A673 (cell line): ENCODE measurements at regions not wholly inside any gene's neighbourhood (a gene's known extent, or its start where the extent isn't known, plus 50 kb on each side); places are given as distances from the start of the nearest gene placed in this dataset.

Experiments used
- BruUV-seq: library from RNA; stranded (reverse); fragments of 400-500 nt; replicated peaks from 2 replicates; lab custom pipeline; 2021; lab: Mats Ljungman, UMichigan
- CTCF ChIA-PET: fragments of 300-600 bp; sonication (Branson Sonifier 250); formaldehyde crosslinking; loops from one replicate; lab custom pipeline; 2022; ENCODE audit warnings: antibody characterized with exemption; lab: Charles Lee
- POLR2A ChIA-PET: fragments of 300-600 bp; sonication (Branson Sonifier 250); formaldehyde crosslinking; loops from one replicate; lab custom pipeline; 2022; ENCODE audit warnings: antibody characterized with exemption; ENCODE audit not compliant: low non-redundant PET; lab: Charles Lee
- DNase-seq: peaks from one replicate; pipeline ENCODE4 v3.0.0-alpha.2; 2015; ENCODE audit warnings: low spot score
- H3K27ac ChIP-seq: fragments of 200-600 bp; sonication (generic); 2 replicates; pipeline ENCODE4 v1.5.1; 2016; ENCODE audit warnings: mixed run types, low read depth, mild to moderate bottlenecking, mixed read lengths, antibody characterized with exemption, low read length; ENCODE audit not compliant: poor library complexity, severe bottlenecking
- H3K27me3 ChIP-seq: fragments of 200-600 bp; sonication (generic); replicated peaks from 2 replicates; pipeline ENCODE4 v1.6.1; 2017; ENCODE audit warnings: mixed run types, low read depth, mild to moderate bottlenecking, mixed read lengths, antibody characterized with exemption, low read length; ENCODE audit not compliant: insufficient read depth, poor library complexity
- H3K36me3 ChIP-seq: fragments of 200-600 bp; sonication (generic); 2 replicates; pipeline ENCODE4 v1.6.1; 2016; ENCODE audit warnings: mixed run types, mild to moderate bottlenecking, mixed read lengths, antibody characterized with exemption, low read length; ENCODE audit not compliant: insufficient read depth, poor library complexity, severe bottlenecking
- H3K4me1 ChIP-seq: fragments of 200-600 bp; sonication (generic); 2 replicates; pipeline ENCODE4 v1.6.1; 2017; ENCODE audit warnings: mixed run types, mild to moderate bottlenecking, mixed read lengths, antibody characterized with exemption, low read length; ENCODE audit not compliant: insufficient read depth, poor library complexity, severe bottlenecking
- H3K4me3 ChIP-seq: fragments of 200-600 bp; sonication (generic); 2 replicates; pipeline ENCODE4 v1.5.1; 2016; ENCODE audit warnings: low read depth, mixed run types, mild to moderate bottlenecking, mixed read lengths, low read length; ENCODE audit not compliant: poor library complexity, severe bottlenecking
- H3K9me3 ChIP-seq: fragments of 200-600 bp; sonication (generic); 2 replicates; pipeline ENCODE4 v1.6.1; 2016; ENCODE audit warnings: mixed run types, low read depth, mild to moderate bottlenecking, mixed read lengths, antibody characterized with exemption, low read length; ENCODE audit not compliant: poor library complexity, severe bottlenecking
- CTCF ChIP-seq: fragments of 300-800, 200-600 bp; sonication (generic); conservative IDR thresholded peaks from 2 replicates; pipeline ENCODE4 v1.5.1; 2017; ENCODE audit warnings: low read depth, mild to moderate bottlenecking, antibody characterized with exemption, low read length, moderate library complexity, mixed read lengths
- EZH2 ChIP-seq: fragments of 200-600 bp; sonication (generic); IDR thresholded peaks from 2 replicates; pipeline ENCODE4 v1.6.1; 2017; ENCODE audit warnings: borderline replicate concordance, low read depth, mild to moderate bottlenecking, mixed read lengths, antibody characterized with exemption, low read length; ENCODE audit not compliant: poor library complexity, severe bottlenecking
- intact Hi-C: fragments of 100-400 bp; cut with micrococcal nuclease; formaldehyde crosslinking; loops from one replicate; pipeline ENCODE4 v1.10.0; 2022; ENCODE audit not compliant: unreplicated experiment

DNA sequence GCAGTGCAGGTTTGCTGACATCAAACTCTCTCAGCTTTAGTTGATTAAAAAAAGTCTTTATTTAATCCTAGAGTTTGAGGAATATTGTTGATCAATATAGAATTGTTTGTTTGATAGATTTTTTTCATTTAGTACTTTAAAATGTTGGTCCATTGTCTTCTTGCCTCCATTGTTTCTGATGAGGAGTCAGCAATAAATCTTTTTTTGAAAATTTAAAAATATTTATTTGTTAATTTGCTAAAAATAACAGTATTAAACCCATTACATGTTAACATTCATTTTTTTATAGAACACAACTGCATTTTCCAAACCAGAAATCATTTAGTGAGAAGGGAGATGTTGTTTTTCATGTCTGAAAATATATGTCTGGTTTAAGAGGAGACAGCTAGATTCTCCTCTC, 173.8 kb upstream of the USP24 start:
- Histone ChIP-seq H3K4me1 (no peaks in the 10 kb centered on the region), H3K4me3 (no peak overlapping the region), H3K36me3 (no peaks in the 10 kb centered on the region), H3K9me3 (peaks cover 11% of the 10 kb centered on the region), H3K27ac (no peak overlapping the region), H3K27me3 (peaks cover 7% of the 10 kb centered on the region)
- ChIA-PET CTCF (no interaction called here), POLR2A (no interaction called here)
- TF ChIP-seq CTCF (no peak), EZH2 (no peak)
- no TSS peak for BruUV-seq
- no peak for DNase-seq
- intact Hi-C loops: no loop called here

- Histone ChIP-seq H3K27ac (no peak overlapping the region), H3K4me3 (no peak overlapping the region), H3K4me1 (no peaks in the 10 kb centered on the region), H3K36me3 (no peaks in the 10 kb centered on the region), H3K9me3 (peaks cover 11% of the 10 kb centered on the region), H3K27me3 (peaks cover 7% of the 10 kb centered on the region)
- intact Hi-C loops: no loop called here
- no peak for TF ChIP-seq EZH2
- no peak for TF ChIP-seq CTCF
- no TSS peak for BruUV-seq
- POLR2A ChIA-PET: no interaction called here
- CTCF ChIA-PET: no interaction called here
- no peak for DNase-seq
These were observed 172.0 kb upstream of the USP24 start for GRCh38 chr1:55387145-55387544.

GRCh38 chr1:55386456-55386855, 171.3 kb upstream of the USP24 start:
- CTCF ChIA-PET: no interaction called here
- H3K27ac ChIP-seq: no peak overlapping the region
- H3K36me3 ChIP-seq: no peaks in the 10 kb centered on the region
- no TSS peak for BruUV-seq
- intact Hi-C loops: no loop called here
- no peak overlapping the region for H3K4me3 ChIP-seq
- TF ChIP-seq EZH2: no peak
- peaks cover 11% of the 10 kb centered on the region for H3K9me3 ChIP-seq
- POLR2A ChIA-PET: no interaction called here
- H3K27me3 ChIP-seq: peaks cover 7% of the 10 kb centered on the region
- DNase-seq: no peak
- H3K4me1 ChIP-seq: no peaks in the 10 kb centered on the region

GRCh38 chr1:55385402-55386018, 170.3 kb upstream of the USP24 start:
- H3K4me1 ChIP-seq: no peaks in the 10 kb centered on the region
- H3K4me3 ChIP-seq: no peak overlapping the region
- ChIA-PET POLR2A (no interaction called here), CTCF (no interaction called here)
- no peaks in the 10 kb centered on the region for H3K36me3 ChIP-seq
- H3K27ac ChIP-seq: no peak overlapping the region
- intact Hi-C loops: no loop called here
- peaks cover 7% of the 10 kb centered on the region for H3K27me3 ChIP-seq
- no peak for TF ChIP-seq CTCF
- no peak for TF ChIP-seq EZH2
- no peak for DNase-seq
- H3K9me3 ChIP-seq: peaks cover 11% of the 10 kb centered on the region
- no TSS peak for BruUV-seq
